ENCODE measurements at regions not wholly inside any gene's neighbourhood (a gene's known extent, or its start where the extent isn't known, plus 50 kb on each side); places are given as distances from the start of the nearest gene placed in this dataset.

- H3K36me3 ChIP-seq (ENCODE audit: control insufficient read depth in 2 of 2, insufficient read depth in 2 of 2, low read length in 1 of 2): no peaks in the 10 kb centered on the region
- FAIRE-seq (no peak), ATAC-seq (no peak), DNase-seq (ENCODE audit: low read depth, low spot score) (no peak)
- H3K9me3 ChIP-seq (replicated peaks; ENCODE audit: control insufficient read depth, insufficient read depth, low read length): no peaks in the 10 kb centered on the region
- intact Hi-C loops (cut with micrococcal nuclease; ENCODE audit: unreplicated experiment): no loop called here
- no peak overlapping the region for H3K4me2 ChIP-seq (ENCODE audit: control insufficient read depth, insufficient read depth)
- in situ Hi-C loops (cut with MboI): no loop called here
- WGBS (ENCODE audit: insufficient coverage, insufficient replicate concordance, low lambda C conversion rate, missing lambda C conversion rate): 43% methylated on average over 2 of the region's 2 CpGs
- H3K27ac ChIP-seq (ENCODE audit: control insufficient read depth, insufficient read depth): no peak overlapping the region
- H2AFZ ChIP-seq (ENCODE audit: control insufficient read depth, low read depth, low read length): no peak overlapping the region
- H3K27me3 ChIP-seq (replicated peaks in 1 of 2; ENCODE audit: control insufficient read depth in 2 of 2, insufficient read depth in 2 of 2, low read length in 1 of 2): no peaks in the 10 kb centered on the region
- no peak for TF ChIP-seq USF2 (IDR thresholded peaks at IDR 0.05; ENCODE audit: borderline replicate concordance, low read depth, low read length)
- TF ChIP-seq HDAC6 (IDR thresholded peaks at IDR 0.05; ENCODE audit: unreplicated experiment): no peak
- no peak for TF ChIP-seq HCFC1 (IDR thresholded peaks at IDR 0.05; ENCODE audit: low read length)
- no peak for TF ChIP-seq SIX5 (IDR thresholded peaks at IDR 0.05; ENCODE audit: low read depth, low read length, severe bottlenecking)
- no peak for TF ChIP-seq SRF (IDR thresholded peaks at IDR 0.05; ENCODE audit: low read depth in 2 of 2, low read length in 2 of 2)
- TF ChIP-seq CBX3 (IDR thresholded peaks at IDR 0.05; ENCODE audit: borderline replicate concordance, low read depth): no peak
- TF ChIP-seq, protein P1, sequence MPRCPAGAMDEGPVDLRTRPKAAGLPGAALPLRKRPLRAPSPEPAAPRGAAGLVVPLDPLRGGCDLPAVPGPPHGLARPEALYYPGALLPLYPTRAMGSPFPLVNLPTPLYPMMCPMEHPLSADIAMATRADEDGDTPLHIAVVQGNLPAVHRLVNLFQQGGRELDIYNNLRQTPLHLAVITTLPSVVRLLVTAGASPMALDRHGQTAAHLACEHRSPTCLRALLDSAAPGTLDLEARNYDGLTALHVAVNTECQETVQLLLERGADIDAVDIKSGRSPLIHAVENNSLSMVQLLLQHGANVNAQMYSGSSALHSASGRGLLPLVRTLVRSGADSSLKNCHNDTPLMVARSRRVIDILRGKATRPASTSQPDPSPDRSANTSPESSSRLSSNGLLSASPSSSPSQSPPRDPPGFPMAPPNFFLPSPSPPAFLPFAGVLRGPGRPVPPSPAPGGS (IDR thresholded peaks at IDR 0.05; ENCODE audit: borderline replicate concordance, insufficient read depth, low read depth, low read length, poor library complexity, severe bottlenecking): no peak
- no peak for TF ChIP-seq KLF5 (IDR thresholded peaks at IDR 0.05; ENCODE audit: partially characterized antibody)
- TF ChIP-seq ZNF207 (IDR thresholded peaks at IDR 0.05; ENCODE audit: borderline replicate concordance): no peak
- no peak for TF ChIP-seq FOXM1 (IDR thresholded peaks at IDR 0.05; ENCODE audit: low read depth, low read length)
- TF ChIP-seq, protein P2, sequence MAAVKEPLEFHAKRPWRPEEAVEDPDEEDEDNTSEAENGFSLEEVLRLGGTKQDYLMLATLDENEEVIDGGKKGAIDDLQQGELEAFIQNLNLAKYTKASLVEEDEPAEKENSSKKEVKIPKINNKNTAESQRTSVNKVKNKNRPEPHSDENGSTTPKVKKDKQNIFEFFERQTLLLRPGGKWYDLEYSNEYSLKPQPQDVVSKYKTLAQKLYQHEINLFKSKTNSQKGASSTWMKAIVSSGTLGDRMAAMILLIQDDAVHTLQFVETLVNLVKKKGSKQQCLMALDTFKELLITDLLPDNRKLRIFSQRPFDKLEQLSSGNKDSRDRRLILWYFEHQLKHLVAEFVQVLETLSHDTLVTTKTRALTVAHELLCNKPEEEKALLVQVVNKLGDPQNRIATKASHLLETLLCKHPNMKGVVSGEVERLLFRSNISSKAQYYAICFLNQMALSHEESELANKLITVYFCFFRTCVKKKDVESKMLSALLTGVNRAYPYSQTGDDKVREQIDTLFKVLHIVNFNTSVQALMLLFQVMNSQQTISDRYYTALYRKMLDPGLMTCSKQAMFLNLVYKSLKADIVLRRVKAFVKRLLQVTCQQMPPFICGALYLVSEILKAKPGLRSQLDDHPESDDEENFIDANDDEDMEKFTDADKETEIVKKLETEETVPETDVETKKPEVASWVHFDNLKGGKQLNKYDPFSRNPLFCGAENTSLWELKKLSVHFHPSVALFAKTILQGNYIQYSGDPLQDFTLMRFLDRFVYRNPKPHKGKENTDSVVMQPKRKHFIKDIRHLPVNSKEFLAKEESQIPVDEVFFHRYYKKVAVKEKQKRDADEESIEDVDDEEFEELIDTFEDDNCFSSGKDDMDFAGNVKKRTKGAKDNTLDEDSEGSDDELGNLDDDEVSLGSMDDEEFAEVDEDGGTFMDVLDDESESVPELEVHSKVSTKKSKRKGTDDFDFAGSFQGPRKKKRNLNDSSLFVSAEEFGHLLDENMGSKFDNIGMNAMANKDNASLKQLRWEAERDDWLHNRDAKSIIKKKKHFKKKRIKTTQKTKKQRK (IDR thresholded peaks at IDR 0.05; ENCODE audit: low read depth, low read length): no peak
- no peak for TF ChIP-seq SREBF2 (IDR thresholded peaks at IDR 0.05; ENCODE audit: low read length)
- no peak for TF ChIP-seq NR2C2 (IDR thresholded peaks at IDR 0.05; ENCODE audit: borderline replicate concordance, control insufficient read depth, insufficient read length, low read depth)
- no peak for TF ChIP-seq SMAD1 (IDR thresholded peaks at IDR 0.05; ENCODE audit: low read depth, partially characterized antibody)
- no peak for TF ChIP-seq ZZZ3 (IDR thresholded peaks at IDR 0.05; ENCODE audit: control insufficient read depth, insufficient read length, low read depth)
- no peak for TF ChIP-seq DPF2 (IDR thresholded peaks at IDR 0.05)
- TF ChIP-seq IRF4 (IDR thresholded peaks at IDR 0.05; ENCODE audit: low read depth, low read length): no peak
- TF ChIP-seq, protein P3, sequence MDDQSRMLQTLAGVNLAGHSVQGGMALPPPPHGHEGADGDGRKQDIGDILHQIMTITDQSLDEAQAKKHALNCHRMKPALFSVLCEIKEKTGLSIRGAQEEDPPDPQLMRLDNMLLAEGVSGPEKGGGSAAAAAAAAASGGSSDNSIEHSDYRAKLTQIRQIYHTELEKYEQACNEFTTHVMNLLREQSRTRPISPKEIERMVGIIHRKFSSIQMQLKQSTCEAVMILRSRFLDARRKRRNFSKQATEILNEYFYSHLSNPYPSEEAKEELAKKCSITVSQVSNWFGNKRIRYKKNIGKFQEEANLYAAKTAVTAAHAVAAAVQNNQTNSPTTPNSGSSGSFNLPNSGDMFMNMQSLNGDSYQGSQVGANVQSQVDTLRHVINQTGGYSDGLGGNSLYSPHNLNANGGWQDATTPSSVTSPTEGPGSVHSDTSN (IDR thresholded peaks at IDR 0.05; ENCODE audit: insufficient replicate concordance, low read depth, low read length): no peak
- ChIA-PET POLR2A (no interaction called here), CTCF (interaction anchor here (1.4 kb wide), 1 partner anchor 12 kb away, joined by 3 read pairs; no protein-coding TSS in a partner anchor), RAD21 (ENCODE audit: unreplicated experiment) (no interaction called here), SMC1A (ENCODE audit: uncharacterized antibody, unreplicated experiment) (interaction anchor here (1.1 to 1.7 kb wide), 2 partner anchors 10 to 52 kb away, joined by 3 to 5 read pairs; no protein-coding TSS in a partner anchor)
- H3K9ac ChIP-seq (ENCODE audit: control insufficient read depth, insufficient read depth, low read length): no peak overlapping the region
- H3K4me1 ChIP-seq (ENCODE audit: control insufficient read depth, insufficient read depth, low read length): no peaks in the 10 kb centered on the region
- H4K20me1 ChIP-seq (ENCODE audit: control insufficient read depth, insufficient read depth): no peaks in the 10 kb centered on the region
- BruUV-seq (replicated peaks): no TSS peak
- H3K79me2 ChIP-seq (ENCODE audit: control insufficient read depth, insufficient read depth, low read length): no peaks in the 10 kb centered on the region
- H3K4me3 ChIP-seq: no peak overlapping the region
Observed at GRCh38 chr13:62473190-62473943, 1057.7 kb upstream of the PCDH20 start.
